Central memory CD8-positive, alpha-beta T cell (primary cell): ENCODE measurements at regions not wholly inside any gene's neighbourhood (a gene's known extent, or its start where the extent isn't known, plus 50 kb on each side); places are given as distances from the start of the nearest gene placed in this dataset.
"Not testable (repeated sequence)": the region's sequence is repeated elsewhere in the genome, so short reads cannot be mapped to it uniquely, and the experiment has no call there.

ENCODE experiments used
- ATAC-seq: fragments of 150-1000 bp; cut with Tn5 transposase; replicated peaks from 2 replicates; pipeline ENCODE4 v1.10.0; 2022; ENCODE audit warnings: mild to moderate bottlenecking, moderate FRiP score, moderate number of reproducible peaks; ENCODE audit not compliant: poor library complexity, severe bottlenecking; ENCODE audit errors: extremely low read depth
- DNase-seq, 2 donors: peaks; one replicate each; pipeline ENCODE4 v3.0.0; 2021; ENCODE audit warnings: low spot score in 2 of 2
- H3K27ac Mint-ChIP-seq: one replicate; pipeline ENCODE4 v1.8.0; 2022; ENCODE audit warnings: low read depth, mild to moderate bottlenecking, moderate library complexity, mixed read lengths
- H3K27me3 Mint-ChIP-seq: one replicate; pipeline ENCODE4 v1.8.0; 2022; ENCODE audit warnings: mixed read lengths
- H3K36me3 Mint-ChIP-seq: one replicate; pipeline ENCODE4 v1.8.0; 2022; ENCODE audit warnings: mild to moderate bottlenecking, moderate library complexity, mixed read lengths; ENCODE audit not compliant: insufficient read depth
- H3K4me1 Mint-ChIP-seq: one replicate; pipeline ENCODE4 v1.8.0; 2022; ENCODE audit warnings: mixed read lengths
- H3K4me3 Mint-ChIP-seq: one replicate; pipeline ENCODE4 v1.8.0; 2022; ENCODE audit warnings: mild to moderate bottlenecking, moderate library complexity, mixed read lengths
- H3K9me3 Mint-ChIP-seq: one replicate; pipeline ENCODE4 v1.8.0; 2022; ENCODE audit warnings: mixed read lengths

DNA sequence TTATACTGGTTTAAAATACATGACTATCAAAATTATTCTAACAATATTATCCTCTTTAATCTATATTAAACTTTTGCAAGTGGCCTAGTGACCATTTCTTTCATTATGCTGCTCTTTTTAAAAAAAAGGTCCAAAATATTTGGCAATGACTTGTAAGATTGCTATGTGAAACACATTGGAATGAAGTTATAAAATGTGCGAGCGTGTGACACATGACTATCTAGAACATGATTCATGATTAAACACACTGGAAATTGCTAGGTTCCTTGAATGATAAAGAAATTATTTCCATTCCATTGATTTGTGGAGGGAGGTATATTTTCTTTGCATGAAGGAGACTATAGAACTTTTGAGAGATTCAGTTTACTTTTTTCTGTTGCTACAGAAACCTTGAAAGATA lies 739.1 kb downstream of the DIAPH3 start:
- H3K36me3 Mint-ChIP-seq, result no peaks in the 10 kb centered on the region
- peaks cover 9% of the 10 kb centered on the region for H3K27me3 Mint-ChIP-seq
- peaks cover 5% of the 10 kb centered on the region for H3K9me3 Mint-ChIP-seq
- no peak for DNase-seq
- no peak overlapping the region for H3K4me3 Mint-ChIP-seq
- ATAC-seq, result no peak
- H3K4me1 Mint-ChIP-seq, result no peaks in the 10 kb centered on the region
- no peak overlapping the region for H3K27ac Mint-ChIP-seq

DNA sequence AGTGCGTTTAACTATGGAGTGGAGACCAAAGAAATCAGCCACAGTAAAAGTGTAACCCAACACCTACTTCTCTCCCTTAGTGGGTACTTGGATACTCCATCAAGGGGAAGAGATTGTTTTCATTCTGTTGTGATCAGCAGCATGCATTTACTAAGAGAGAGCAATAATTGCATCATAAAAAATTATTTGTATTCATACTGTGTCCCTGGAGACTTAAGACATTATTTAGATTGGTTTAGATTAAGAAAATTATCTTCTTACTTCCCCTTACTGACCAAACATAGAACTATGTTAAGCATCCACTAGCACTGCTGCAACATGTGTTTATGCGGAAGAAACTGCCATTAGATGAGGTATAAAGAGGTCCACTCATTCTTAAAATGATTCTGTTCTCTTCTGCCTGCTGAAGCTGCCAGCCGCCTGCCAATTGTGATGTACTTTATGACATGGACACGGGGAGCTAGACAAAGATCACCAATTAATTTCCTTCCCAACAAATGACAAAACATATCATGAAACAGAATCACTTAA lies 738.5 kb downstream of the DIAPH3 start:
- Mint-ChIP-seq H3K27ac (no peak overlapping the region), H3K36me3 (no peaks in the 10 kb centered on the region), H3K9me3 (peaks cover 8% of the 10 kb centered on the region), H3K4me3 (no peak overlapping the region), H3K4me1 (no peaks in the 10 kb centered on the region), H3K27me3 (peaks cover 9% of the 10 kb centered on the region)
- ATAC-seq (no peak), DNase-seq (no peak)

DNA sequence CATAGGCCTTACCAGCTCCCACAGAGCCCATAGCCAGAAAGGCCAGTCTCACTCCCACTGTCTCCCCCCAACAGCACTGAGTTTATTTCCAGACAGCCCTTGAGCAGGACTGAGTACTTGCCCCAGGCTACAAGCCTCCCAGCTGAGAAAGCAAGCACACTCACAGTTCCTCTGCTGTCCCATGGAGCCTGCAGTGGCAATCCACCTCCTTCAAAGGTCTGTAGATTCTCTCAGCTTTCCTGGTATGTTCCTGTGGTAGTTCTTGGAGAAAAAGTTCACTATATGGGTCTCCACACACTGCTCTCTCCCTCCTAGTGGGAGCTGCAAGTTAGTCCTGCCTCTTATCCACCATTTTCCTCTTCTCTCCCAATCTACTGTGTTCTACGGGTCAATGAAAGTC lies 728.7 kb downstream of the DIAPH3 start:
- H3K4me3 Mint-ChIP-seq, result no peak overlapping the region
- ATAC-seq, result no peak
- H3K9me3 Mint-ChIP-seq, result peaks cover 26% of the 10 kb centered on the region
- no peaks in the 10 kb centered on the region for H3K4me1 Mint-ChIP-seq
- H3K36me3 Mint-ChIP-seq, result no peaks in the 10 kb centered on the region
- H3K27ac Mint-ChIP-seq, result no peak overlapping the region
- no peak for DNase-seq
- H3K27me3 Mint-ChIP-seq, result peaks cover 14% of the 10 kb centered on the region

DNA sequence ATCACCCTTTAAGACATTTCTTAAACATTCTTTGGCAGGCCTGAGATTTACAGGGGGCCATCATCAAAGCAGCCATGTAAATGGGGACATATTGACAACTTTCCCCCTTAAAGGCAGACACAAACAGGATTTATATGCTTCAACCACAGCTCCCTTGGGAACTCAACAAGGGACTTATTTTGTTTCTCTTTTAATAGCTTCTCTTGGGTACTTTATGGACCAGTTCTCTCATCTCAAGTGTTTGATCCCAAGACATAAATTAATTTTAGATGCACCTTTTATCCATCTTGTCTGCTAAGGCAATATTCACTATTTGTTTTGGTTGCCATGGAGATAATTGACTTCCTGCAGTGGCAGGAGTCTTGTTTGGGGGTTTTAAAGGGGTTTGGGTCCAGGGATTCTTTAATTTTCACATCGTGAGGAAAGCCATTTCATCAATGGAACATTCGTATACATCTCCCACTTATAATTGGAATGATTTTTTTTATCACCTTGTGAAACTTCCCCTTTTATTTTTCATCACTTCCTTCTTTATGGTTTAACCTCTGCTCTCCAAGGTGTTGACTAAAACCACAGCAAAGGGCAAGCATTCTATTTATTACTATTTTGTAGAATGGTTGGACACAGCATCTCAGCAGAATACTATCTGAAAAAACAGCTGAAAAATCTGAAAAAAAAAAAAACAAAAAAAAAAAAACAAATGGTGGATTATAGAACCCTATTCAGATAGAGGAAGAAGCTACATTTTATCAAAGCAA lies 726.0 kb downstream of the DIAPH3 start:
- no peaks in the 10 kb centered on the region for H3K36me3 Mint-ChIP-seq
- no peaks in the 10 kb centered on the region for H3K4me1 Mint-ChIP-seq
- peaks cover 14% of the 10 kb centered on the region for H3K27me3 Mint-ChIP-seq
- H3K27ac Mint-ChIP-seq, result no peak overlapping the region
- DNase-seq, result no peak
- ATAC-seq, result no peak
- H3K4me3 Mint-ChIP-seq, result no peak overlapping the region
- peaks cover 20% of the 10 kb centered on the region for H3K9me3 Mint-ChIP-seq

DNA sequence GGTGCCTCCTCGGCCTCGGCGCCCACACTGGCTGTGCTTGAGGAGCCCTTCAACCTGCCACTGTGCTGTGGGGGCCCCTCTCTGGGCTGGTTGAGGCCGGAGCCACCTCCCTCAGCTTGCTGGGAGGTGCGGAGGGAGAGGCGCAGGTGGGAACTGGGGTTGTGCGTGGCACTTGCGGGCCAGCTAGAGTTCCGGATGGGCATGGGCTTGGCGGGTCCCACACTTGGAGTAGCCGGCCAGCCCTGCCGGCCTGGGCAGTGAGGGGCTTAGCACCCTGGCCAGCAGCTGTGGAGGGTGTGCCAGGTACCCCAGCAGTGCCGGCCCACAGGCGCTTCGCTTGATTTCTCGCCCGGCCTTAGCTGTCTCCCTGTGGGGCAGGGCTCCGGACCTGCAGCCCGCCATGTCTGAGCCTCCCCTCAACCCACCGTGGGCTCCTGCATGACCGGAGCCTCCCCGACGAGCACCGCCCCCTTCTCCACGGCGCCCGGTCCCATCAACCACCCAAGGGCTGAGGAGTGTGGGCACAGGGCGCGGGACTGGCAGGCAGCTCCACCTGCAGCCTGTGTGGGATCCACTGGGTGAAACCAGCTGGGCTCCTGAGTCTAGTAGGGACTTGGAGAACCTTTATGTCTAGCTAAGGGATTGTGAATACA lies 723.8 kb downstream of the DIAPH3 start:
- no peak overlapping the region for H3K27ac Mint-ChIP-seq
- H3K36me3 Mint-ChIP-seq, result no peaks in the 10 kb centered on the region
- H3K4me3 Mint-ChIP-seq, result no peak overlapping the region
- H3K4me1 Mint-ChIP-seq, result no peaks in the 10 kb centered on the region
- DNase-seq (no peak), ATAC-seq (no peak)
- H3K27me3 Mint-ChIP-seq, result peaks cover 14% of the 10 kb centered on the region
- H3K9me3 Mint-ChIP-seq, result peaks cover 7% of the 10 kb centered on the region

DNA sequence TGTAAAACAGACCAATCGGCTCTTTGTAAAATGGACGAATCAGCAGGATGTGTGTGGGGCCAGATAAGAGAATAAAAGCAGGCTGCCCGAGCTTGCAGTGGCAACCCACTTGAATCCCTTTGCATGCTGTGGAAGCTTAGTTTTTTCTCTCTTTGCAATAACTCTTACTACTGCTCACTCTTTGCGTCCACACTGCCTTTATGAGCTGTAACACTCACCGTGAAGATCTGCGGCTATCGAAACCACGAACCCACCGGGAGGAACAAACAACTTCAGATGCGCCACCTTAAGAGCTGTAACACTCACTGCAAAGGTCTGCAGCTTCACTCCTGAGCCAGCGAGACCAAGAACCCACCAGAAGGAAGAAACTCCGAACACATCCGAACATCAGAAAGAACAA lies 722.7 kb downstream of the DIAPH3 start:
- not testable (repeated sequence) for H3K4me3 Mint-ChIP-seq, H3K36me3 Mint-ChIP-seq, ATAC-seq, H3K9me3 Mint-ChIP-seq, H3K4me1 Mint-ChIP-seq, H3K27ac Mint-ChIP-seq, DNase-seq
- peaks cover 16% of the 10 kb centered on the region for H3K27me3 Mint-ChIP-seq

DNA sequence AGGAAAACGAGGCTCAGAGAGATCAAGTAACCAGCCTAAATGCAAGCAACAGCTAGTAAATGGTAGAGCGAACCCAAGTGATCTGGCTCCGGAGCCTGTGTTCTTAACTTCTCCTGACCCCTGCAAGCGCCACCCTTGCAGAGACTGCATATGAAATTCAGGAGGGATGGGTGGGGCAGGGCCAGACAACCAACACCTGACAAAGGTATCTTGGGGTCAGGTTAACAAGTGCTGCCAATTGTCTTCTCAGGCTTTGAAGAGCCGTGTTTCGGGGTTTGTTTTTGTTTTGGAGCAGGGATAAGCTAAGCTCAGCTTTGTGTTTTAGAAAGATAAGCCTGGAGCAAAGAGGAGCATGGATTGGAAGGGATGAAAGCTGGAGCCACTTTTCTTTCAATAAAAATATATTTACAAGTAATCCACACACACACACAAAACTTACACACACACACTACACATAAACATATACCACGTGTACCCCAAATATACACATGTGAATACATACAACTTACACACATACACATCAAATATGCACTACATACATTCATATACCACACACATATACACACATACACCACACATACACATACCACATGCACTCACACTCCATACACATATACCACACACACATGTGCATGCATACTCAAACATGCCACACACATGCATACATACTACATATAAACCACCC lies 722.0 kb downstream of the DIAPH3 start:
- H3K36me3 Mint-ChIP-seq, result no peaks in the 10 kb centered on the region
- no peak for ATAC-seq

DNA sequence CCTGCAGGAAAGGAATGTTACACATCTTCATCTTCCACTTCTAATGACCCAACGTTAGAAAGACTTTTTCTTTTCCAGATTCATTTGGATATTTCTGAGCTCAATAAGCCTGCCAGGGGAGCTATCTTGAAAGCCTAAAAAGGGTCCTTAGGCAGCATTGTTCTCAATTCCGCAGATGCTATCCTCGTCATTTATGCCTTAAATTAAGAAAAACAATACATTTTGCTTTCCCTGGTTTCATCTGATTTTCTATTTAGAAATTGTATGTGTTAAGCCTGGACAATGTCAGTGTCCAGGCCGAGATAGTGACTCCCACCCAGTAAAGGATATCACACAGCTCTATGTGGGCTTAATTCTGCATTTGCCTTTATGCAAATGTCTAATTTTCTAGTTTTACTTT lies 721.3 kb downstream of the DIAPH3 start:
- DNase-seq (no peak), ATAC-seq (no peak)
- H3K4me1 Mint-ChIP-seq, result no peaks in the 10 kb centered on the region
- no peak overlapping the region for H3K4me3 Mint-ChIP-seq
- no peak overlapping the region for H3K27ac Mint-ChIP-seq
- H3K36me3 Mint-ChIP-seq, result no peaks in the 10 kb centered on the region
- peaks cover 7% of the 10 kb centered on the region for H3K27me3 Mint-ChIP-seq
- H3K9me3 Mint-ChIP-seq, result no peaks in the 10 kb centered on the region

More for the DNA sequence above, 722.0 kb downstream of the DIAPH3 start:
- Mint-ChIP-seq H3K27ac (no peak overlapping the region), H3K9me3 (peaks cover under 1% of the 10 kb centered on the region), H3K27me3 (peaks cover 10% of the 10 kb centered on the region), H3K4me1 (no peaks in the 10 kb centered on the region), H3K4me3 (no peak overlapping the region)
- DNase-seq, result no peak

DNA sequence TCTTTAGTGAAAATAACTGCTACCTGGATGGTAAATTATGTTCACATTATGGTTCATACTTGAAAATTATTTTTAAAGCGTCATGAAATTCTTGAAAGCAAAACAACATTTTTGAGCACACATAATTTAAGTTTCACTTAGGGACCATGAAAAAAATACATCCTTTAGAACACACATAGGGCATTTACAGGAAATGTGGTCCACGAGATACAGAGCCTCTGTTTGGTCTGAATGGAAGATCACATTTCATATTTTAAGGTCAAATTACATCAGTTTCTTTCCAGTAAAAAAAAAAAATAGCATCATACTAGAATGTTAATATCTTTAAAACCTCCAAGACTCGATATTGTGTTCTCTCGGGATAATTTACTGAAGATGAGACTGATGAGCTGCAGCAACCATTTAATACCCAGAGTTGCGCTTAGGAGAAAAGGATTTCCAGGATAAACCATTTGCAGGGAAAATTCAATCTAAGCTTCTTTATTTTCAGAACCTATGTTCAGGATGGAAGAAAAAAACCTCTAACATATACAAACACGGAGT lies 720.7 kb downstream of the DIAPH3 start:
- H3K9me3 Mint-ChIP-seq, result no peaks in the 10 kb centered on the region
- H3K27ac Mint-ChIP-seq, result no peak overlapping the region
- DNase-seq, result no peak
- H3K4me1 Mint-ChIP-seq, result no peaks in the 10 kb centered on the region
- peaks cover 7% of the 10 kb centered on the region for H3K27me3 Mint-ChIP-seq
- H3K4me3 Mint-ChIP-seq, result no peak overlapping the region
- H3K36me3 Mint-ChIP-seq, result no peaks in the 10 kb centered on the region
- ATAC-seq, result no peak

DNA sequence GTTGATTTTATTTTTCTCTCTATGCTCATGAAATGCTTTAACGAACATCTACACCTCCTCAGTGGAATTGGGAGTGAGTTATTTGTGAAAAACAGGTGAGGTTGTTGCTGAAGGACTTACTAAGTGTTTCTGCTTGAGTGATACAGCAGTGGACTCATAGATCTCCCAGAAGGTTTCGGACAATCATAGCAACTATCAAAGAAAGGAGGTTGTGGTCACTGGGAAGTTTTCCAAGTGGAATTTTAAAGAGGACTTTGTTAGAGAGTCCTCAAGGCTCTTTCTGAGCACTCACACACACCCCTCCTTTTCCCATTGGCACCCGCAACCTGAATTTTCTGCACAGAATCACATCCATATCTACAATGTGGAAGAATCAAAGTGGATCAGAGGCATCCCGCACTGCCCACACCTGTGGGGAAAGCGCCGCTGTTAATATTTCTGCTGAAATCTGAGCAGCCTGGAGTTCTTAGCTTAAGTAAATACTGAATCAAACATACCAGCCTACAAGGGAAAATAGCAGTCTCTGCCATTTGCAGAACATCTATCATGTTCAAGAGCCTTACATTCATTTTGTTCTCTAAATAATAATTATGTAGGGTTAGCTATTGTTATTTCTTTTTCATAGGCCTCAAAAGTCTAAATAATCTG lies 719.4 kb downstream of the DIAPH3 start:
- Mint-ChIP-seq H3K9me3 (no peaks in the 10 kb centered on the region), H3K27ac (no peak overlapping the region), H3K36me3 (no peaks in the 10 kb centered on the region), H3K4me3 (no peak overlapping the region), H3K4me1 (no peaks in the 10 kb centered on the region), H3K27me3 (peaks cover 7% of the 10 kb centered on the region)
- DNase-seq (no peak), ATAC-seq (no peak)

DNA sequence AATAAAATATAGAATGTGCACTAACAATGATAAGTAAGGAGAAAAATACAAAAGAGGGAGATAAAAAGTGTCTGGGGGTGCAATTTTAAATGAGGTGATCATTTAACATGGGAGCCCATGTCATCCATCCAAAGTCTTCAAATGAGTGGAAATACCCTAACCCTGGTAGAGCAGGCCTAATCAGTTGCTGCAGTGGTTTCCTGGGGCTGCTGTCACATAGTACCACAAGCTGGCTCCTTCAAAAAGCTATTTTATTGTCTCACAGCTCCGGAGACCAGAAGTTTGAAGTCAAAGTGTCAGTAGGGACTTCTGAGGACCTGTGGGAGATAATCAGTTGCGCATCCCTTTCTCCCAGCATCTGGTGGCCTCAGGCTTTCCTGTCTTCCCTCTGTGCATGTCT lies 717.9 kb downstream of the DIAPH3 start:
- Mint-ChIP-seq H3K9me3 (no peaks in the 10 kb centered on the region), H3K27ac (no peak overlapping the region), H3K4me3 (no peak overlapping the region), H3K4me1 (no peaks in the 10 kb centered on the region), H3K36me3 (no peaks in the 10 kb centered on the region), H3K27me3 (peaks cover 7% of the 10 kb centered on the region)
- DNase-seq, result no peak
- ATAC-seq, result no peak

DNA sequence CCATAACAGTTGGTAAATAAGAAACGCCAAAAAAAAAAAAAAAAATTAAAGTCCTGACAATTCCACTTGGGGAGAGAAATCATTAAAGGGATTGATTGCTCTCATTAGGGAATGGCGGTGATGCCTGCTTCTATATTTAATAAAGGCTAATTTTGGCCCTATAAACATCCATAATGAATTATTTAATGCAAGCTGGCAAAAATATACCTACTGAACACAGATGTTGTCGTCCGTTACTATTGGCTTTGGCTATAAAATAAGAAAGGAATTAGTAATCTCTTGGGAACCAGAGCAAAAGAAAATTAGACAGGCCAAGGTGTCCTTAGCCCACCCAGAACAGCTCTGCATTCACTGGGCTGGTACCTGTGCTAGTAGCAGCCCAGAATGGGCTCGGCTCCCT lies 717.3 kb downstream of the DIAPH3 start:
- Mint-ChIP-seq H3K27me3 (peaks cover 7% of the 10 kb centered on the region), H3K9me3 (no peaks in the 10 kb centered on the region), H3K4me3 (no peak overlapping the region), H3K27ac (no peak overlapping the region), H3K4me1 (no peaks in the 10 kb centered on the region), H3K36me3 (no peaks in the 10 kb centered on the region)
- ATAC-seq (no peak), DNase-seq (no peak)
